ENCODE measurements at regions not wholly inside any gene's neighbourhood (a gene's known extent, or its start where the extent isn't known, plus 50 kb on each side); places are given as distances from the start of the nearest gene placed in this dataset.

- TF ChIP-seq CTCF (IDR thresholded peaks at IDR 0.05 in 8 of 11, conservative IDR thresholded peaks at IDR 0.05 in 3 of 11) (no peak), POLR2A (IDR thresholded peaks at IDR 0.05) (no peak)
These were observed 95.0 kb upstream of the ACTBL2 start for GRCh38 chr5:57577432-57578175.

Data from spleen (tissue), 7 donors.